ENCODE measurements at regions not wholly inside any gene's neighbourhood (a gene's known extent, or its start where the extent isn't known, plus 50 kb on each side); places are given as distances from the start of the nearest gene placed in this dataset.
A peak's percentile ranks its signal among the peaks of the same experiment; 100 is the strongest.

GRCh38 chr2:58578276-58578675, 337.2 kb upstream of the FANCL start:
- Histone ChIP-seq H3K4me1 (no peaks in the 10 kb centered on the region), H3K4me3 (no peak overlapping the region), H3K4me2 (no peak overlapping the region), H3K9me3 (no peaks in the 10 kb centered on the region), H3K27ac (no peak overlapping the region)
- TF ChIP-seq FOSL2 (IDR thresholded peaks at IDR 0.05), result no peak
- TF ChIP-seq FOSL2 (CRISPR knock-in tag; IDR thresholded peaks at IDR 0.05), result no peak
- no peak for TF ChIP-seq HOXB13 (CRISPR knock-in tag; IDR thresholded peaks at IDR 0.05; ENCODE audit: low read depth)
- no peak for TF ChIP-seq CBX8 (IDR thresholded peaks at IDR 0.05)
- WGBS (ENCODE audit: missing lambda C conversion rate), result 80% methylated on average over 2 of the region's 2 CpGs
- ATAC-seq, result no peak
- ChIA-PET CTCF (interaction anchor here (0.6 kb wide), 1 partner anchor 681 kb away, joined by 3 read pairs; no protein-coding TSS in a partner anchor), POLR2A (no interaction called here)
- DNase-seq (ENCODE audit: low read depth in 1 of 2, low spot score in 1 of 2), result no peak
- no peak for FAIRE-seq

- WGBS (ENCODE audit: missing lambda C conversion rate), result 39% methylated on average over 4 of the region's 4 CpGs
- ATAC-seq, result no peak
- ChIA-PET POLR2A (no interaction called here), CTCF (interaction anchor here (1.6 to 2.9 kb wide), 2 partner anchors 10 to 106 kb away, joined by 9 read pairs; no protein-coding TSS in a partner anchor)
- Histone ChIP-seq H3K4me2 (no peak overlapping the region), H3K27ac (no peak overlapping the region), H3K4me1 (no peaks in the 10 kb centered on the region), H3K9me3 (no peaks in the 10 kb centered on the region), H3K4me3 (no peak overlapping the region)
- TF ChIP-seq RARB (CRISPR knock-in tag; IDR thresholded peaks at IDR 0.05), result no peak
- no peak for TF ChIP-seq HOXB5 (CRISPR knock-in tag; IDR thresholded peaks at IDR 0.05)
- no peak for TF ChIP-seq FOSB (CRISPR knock-in tag; IDR thresholded peaks at IDR 0.05)
- TF ChIP-seq ZSCAN20 (CRISPR knock-in tag; IDR thresholded peaks at IDR 0.05), result no peak
- TF ChIP-seq HES2 (IDR thresholded peaks at IDR 0.05), result no peak
- TF ChIP-seq EHF (CRISPR knock-in tag; IDR thresholded peaks at IDR 0.05), result no peak
- TF ChIP-seq FOXS1 (CRISPR knock-in tag; IDR thresholded peaks at IDR 0.05), result no peak
- DNase-seq (ENCODE audit: low read depth in 1 of 2, low spot score in 1 of 2), result no peak
- FAIRE-seq, result peak; percentile 74
Measured at GRCh38 chr2:58574873-58575272, 333.7 kb upstream of the FANCL start.

GRCh38 chr2:58572731-58573130, 331.6 kb upstream of the FANCL start:
- CTCF ChIA-PET, result interaction anchor here (1.4 kb wide), 1 partner anchor 108 kb away, joined by 8 read pairs; no protein-coding TSS in a partner anchor
- no peak for ATAC-seq

More at GRCh38 chr2:58572731-58573130, 331.6 kb upstream of the FANCL start:
- POLR2A ChIA-PET, result no interaction called here
- 82% methylated on average over 3 of the region's 3 CpGs for WGBS (ENCODE audit: missing lambda C conversion rate)
- Histone ChIP-seq H3K9me3 (no peaks in the 10 kb centered on the region), H3K4me2 (no peak overlapping the region), H3K4me1 (no peaks in the 10 kb centered on the region), H3K27ac (no peak overlapping the region), H3K4me3 (no peak overlapping the region)
- TF ChIP-seq MYC (IDR thresholded peaks at IDR 0.05; ENCODE audit: borderline replicate concordance, low read length) (no peak), BHLHE40 (IDR thresholded peaks at IDR 0.05; ENCODE audit: low read depth, low read length) (no peak), TFCP2L1 (CRISPR knock-in tag; IDR thresholded peaks at IDR 0.05) (no peak), PHF8 (IDR thresholded peaks at IDR 0.05; ENCODE audit: borderline replicate concordance, low read depth) (no peak), JUNB (IDR thresholded peaks at IDR 0.05) (no peak), RNF2 (IDR thresholded peaks at IDR 0.05; ENCODE audit: borderline replicate concordance, low read depth) (no peak), MAFK (IDR thresholded peaks at IDR 0.05; ENCODE audit: partially characterized antibody) (no peak), CTCF (IDR thresholded peaks at IDR 0.05) (no peak), RARB (CRISPR knock-in tag; IDR thresholded peaks at IDR 0.05) (no peak), USF2 (IDR thresholded peaks at IDR 0.05) (no peak), FOSL2 (IDR thresholded peaks at IDR 0.05) (no peak), FOSL2 (CRISPR knock-in tag; IDR thresholded peaks at IDR 0.05) (no peak), ATOH8 (CRISPR knock-in tag; IDR thresholded peaks at IDR 0.05; ENCODE audit: low read depth) (no peak), CBX8 (IDR thresholded peaks at IDR 0.05) (no peak), FOSB (CRISPR knock-in tag; IDR thresholded peaks at IDR 0.05) (no peak), POLR2A (IDR thresholded peaks at IDR 0.05; ENCODE audit: low read length) (no peak), CHD2 (IDR thresholded peaks at IDR 0.05; ENCODE audit: low read length, partially characterized antibody) (no peak), HES2 (IDR thresholded peaks at IDR 0.05) (no peak), HEYL (CRISPR knock-in tag; IDR thresholded peaks at IDR 0.05) (no peak), CHD4 (IDR thresholded peaks at IDR 0.05; ENCODE audit: borderline replicate concordance) (no peak)
- DNase-seq (ENCODE audit: low read depth in 1 of 2, low spot score in 1 of 2) (no peak), FAIRE-seq (no peak)

All from A549 (cell line).